GM18520 (cell line): ENCODE measurements at regions not wholly inside any gene's neighbourhood (a gene's known extent, or its start where the extent isn't known, plus 50 kb on each side); places are given as distances from the start of the nearest gene placed in this dataset.
"Not testable (repeated sequence)": the region's sequence is repeated elsewhere in the genome, so short reads cannot be mapped to it uniquely, and the experiment has no call there.

ENCODE experiments used
- ATAC-seq: cut with Tn5 transposase; IDR thresholded peaks from one replicate; pipeline ENCODE4 v1.9.1; 2021; ENCODE audit not compliant: unreplicated experiment

DNA sequence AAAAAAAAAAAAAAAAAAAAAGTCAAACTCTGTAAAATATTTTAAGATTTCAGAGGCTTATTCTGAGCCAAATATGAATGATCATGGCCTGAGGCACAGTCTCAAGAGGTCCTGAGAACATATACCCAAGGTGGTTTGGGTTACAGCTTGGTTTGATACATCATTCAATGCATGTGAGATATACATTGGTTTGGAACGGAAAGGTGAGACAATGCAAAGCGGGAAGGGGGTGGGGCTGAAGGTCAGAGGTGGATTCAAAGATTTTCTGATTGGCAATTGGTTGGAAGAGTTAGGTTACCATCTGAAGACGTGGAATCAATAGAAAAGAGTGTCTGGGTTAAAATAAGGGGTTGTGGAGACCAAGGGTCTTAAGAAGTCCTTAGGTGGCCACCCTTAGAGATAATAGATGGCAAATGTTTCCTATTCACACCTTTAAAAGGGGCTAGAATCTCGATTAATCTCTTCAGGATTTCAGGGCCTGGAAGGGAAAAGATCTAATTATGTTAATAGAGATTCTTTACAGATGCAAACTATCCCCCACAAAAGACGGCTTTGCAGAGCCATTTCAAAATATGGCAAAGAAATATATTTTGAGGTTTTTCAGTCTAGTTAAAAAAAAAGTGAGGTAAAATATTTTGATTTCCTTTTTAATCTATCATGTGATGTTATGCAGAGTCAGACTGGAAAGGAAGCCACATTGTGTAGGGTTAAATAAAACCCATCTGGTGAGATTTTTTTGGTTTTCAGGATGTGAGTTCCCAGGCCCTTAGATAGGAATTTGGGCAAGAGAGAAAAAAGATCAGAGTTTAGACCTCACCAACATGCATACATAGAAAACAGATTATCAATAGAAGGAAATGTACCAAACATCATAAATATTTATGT, 173.8 kb upstream of the CNOT2 start:
- no peak for ATAC-seq

- no peak for ATAC-seq
Measured at GRCh38 chr12:70070494-70071007, 172.7 kb upstream of the CNOT2 start.

DNA sequence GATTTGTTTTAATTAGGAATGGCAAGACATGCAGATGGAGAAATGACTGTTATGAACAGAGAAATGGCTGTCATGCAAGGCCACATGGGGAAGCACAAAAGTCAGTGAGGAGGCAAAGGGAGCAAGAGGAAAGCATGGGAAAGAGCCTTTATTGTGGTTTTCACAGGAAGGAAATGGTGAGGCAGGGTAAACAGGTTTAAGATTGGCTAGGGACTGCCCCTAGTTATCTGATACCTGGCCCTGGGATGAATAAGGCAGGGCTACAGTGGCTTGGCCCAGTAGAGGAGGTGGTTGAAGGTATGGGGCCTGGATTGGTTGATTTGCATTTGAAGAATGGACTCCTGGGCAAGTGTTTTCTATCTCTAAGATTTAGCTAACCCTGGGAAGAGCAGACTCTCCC, 168.7 kb upstream of the CNOT2 start:
- ATAC-seq: no peak

DNA sequence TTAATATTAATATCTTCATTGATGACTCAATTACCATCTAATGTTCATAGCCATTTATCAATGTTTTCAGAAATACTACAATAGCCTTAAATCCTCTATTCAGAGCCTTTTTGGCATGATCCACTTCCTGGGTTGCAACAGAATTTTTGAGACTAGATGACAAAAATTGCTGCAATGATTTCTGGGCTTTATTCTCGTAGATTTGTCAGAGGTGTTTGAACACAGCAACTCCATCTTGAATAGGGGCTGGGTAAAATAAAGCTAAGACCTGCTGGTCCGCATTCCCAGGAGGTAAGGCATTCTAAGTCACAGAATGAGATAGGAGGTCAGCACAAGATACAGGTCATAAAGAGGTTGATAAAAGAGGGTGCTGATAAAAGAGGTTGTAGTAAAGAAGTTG, 165.8 kb upstream of the CNOT2 start:
- ATAC-seq: no peak

DNA sequence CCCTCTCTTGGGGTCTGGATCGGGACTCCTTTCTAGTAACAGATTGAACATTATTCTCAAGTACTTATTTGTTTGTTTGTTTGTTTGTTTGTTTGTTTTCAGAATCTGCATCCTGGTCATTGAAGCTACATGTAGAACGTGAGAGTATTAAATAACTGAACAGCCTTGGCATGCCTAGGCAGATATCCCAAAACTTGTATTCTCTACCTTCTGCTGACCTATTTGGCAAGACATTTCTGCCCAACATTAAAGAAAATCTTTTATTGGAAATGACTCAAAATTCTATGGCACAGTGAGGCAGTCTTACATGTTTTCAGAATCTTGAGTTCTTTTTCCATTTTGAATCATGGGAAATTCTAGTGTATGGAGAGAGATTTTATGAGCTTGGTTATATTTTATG, 165.1 kb upstream of the CNOT2 start:
- no peak for ATAC-seq

DNA sequence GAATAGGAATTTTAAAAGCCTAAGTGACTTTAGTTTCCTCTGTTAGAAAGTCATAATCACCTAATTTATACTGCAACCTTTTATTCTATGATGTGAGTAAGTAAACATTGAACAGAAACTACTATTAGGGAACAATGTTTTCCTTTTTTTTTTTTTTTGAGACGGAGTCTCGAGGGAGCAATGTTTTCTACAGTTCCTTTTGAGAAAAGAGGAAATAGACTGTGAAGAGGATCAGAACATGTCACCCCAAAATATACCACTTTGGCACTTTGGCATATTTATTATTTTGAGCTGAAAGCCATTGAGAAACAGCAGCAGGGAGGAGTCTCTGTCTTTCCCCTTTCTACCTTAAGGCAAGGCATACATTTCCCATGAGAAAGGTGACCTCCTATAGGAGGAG, 162.7 kb upstream of the CNOT2 start:
- ATAC-seq: no peak

DNA sequence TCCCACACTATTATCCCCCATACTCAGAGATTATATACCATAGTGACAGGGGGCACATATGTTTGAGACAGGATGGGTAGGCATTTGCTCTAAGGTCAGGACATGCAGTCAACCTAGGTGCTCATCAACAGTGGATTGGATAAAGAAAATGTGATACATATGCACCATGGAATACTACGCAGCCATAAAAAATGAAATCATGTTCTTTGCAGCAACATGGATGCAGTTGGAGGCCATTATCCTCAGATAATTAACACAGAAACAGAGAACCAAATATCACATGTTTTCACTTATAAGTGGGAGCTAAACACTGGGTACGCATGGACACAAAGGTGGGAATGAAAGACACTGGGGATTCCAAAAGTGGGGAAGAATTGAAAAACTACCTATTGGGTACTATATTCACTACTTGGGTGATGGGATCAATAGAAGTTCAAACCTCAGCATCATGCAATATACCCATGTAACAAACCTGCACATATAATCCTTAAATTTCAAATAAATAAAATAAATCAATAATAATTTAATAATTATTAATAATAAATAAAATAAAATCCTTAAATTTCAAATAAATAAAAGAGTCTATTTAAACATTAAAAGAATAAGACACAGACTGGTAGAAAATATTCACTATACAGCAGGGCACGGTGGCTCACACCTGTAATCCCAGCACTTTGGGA, 160.1 kb upstream of the CNOT2 start:
- ATAC-seq: no peak

- no peak for ATAC-seq
Measured at GRCh38 chr12:70083677-70084020, 159.6 kb upstream of the CNOT2 start.

- not testable (repeated sequence) for ATAC-seq
Measured at GRCh38 chr12:70086372-70086771, 156.9 kb upstream of the CNOT2 start.

GRCh38 chr12:70091021-70091521, 152.2 kb upstream of the CNOT2 start:
- ATAC-seq: no peak

- ATAC-seq: no peak
Measured at GRCh38 chr12:70094467-70094866, 148.8 kb upstream of the CNOT2 start.

GRCh38 chr12:70096759-70097410, 146.3 kb upstream of the CNOT2 start:
- no peak for ATAC-seq

- ATAC-seq: no peak
Measured at GRCh38 chr12:70101064-70101463, 142.2 kb upstream of the CNOT2 start.

- no peak for ATAC-seq
Measured at GRCh38 chr12:70106347-70106746, 136.9 kb upstream of the CNOT2 start.

GRCh38 chr12:70110085-70110484, 133.1 kb upstream of the CNOT2 start:
- ATAC-seq: no peak

DNA sequence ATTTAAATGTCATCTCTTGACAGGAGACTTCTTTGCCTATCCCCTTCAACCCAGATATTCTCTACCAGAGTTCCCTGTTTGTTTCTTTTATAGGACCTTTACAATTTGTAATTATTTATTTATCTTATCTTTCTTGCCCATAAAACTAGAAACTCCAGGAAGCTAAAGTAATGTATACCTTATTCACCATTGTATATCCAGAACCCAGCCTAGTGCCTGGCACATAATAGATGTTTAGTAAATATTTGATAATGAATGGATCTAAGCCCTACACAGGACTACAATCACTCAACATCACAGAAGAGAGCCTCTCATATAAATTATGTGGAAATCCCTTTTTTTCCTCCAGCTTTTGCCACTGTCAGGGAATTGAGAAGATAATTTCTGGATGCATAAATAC, 125.6 kb upstream of the CNOT2 start:
- ATAC-seq: no peak

- no peak for ATAC-seq
Measured at GRCh38 chr12:70120970-70121369, 122.3 kb upstream of the CNOT2 start.

- no peak for ATAC-seq
Measured at GRCh38 chr12:70121562-70121961, 121.7 kb upstream of the CNOT2 start.

- no peak for ATAC-seq
Measured at GRCh38 chr12:70122804-70123203, 120.4 kb upstream of the CNOT2 start.

- no peak for ATAC-seq
Measured at GRCh38 chr12:70149013-70149412, 94.2 kb upstream of the CNOT2 start.

DNA sequence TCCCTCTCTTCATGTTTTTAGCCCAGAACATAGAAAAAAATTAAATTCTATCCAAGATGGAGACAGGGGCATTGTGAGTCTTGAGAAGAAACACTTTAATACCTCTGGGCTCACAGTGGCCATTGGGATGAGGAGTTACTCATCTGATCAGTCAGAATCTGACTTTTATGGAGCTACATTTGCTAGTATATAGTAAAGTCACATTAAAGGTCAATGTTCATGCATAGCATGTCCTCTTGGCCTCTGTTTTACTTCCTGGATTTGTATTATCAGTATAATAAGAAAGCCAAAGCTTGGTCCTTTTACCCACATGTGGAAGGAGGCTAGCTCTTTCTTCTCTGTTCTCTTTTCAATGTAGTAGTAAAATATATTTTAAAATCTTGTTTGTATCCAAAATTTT, 93.6 kb upstream of the CNOT2 start:
- no peak for ATAC-seq

GRCh38 chr12:70150230-70150629, 93.0 kb upstream of the CNOT2 start:
- no peak for ATAC-seq
